OCI-LY1 (cell line): ENCODE measurements at regions not wholly inside any gene's neighbourhood (a gene's known extent, or its start where the extent isn't known, plus 50 kb on each side); places are given as distances from the start of the nearest gene placed in this dataset.

Experiments
- CTCF ChIP-seq: fragments of 200-600 bp; sonication (generic), shearing (Covaris generic); IDR thresholded peaks from 2 replicates; pipeline ENCODE4 v1.5.1; 2017; ENCODE audit warnings: mild to moderate bottlenecking, antibody characterized with exemption, low read length, moderate library complexity, mixed read lengths
- EZH2 ChIP-seq: fragments of 200-600 bp; sonication (generic), shearing (Covaris generic); IDR thresholded peaks from 2 replicates; pipeline ENCODE4 v1.8.0; 2017; ENCODE audit warnings: borderline replicate concordance, mixed run types, mild to moderate bottlenecking, antibody characterized with exemption, low read length, moderate library complexity, mixed read lengths

GRCh38 chr2:109701362-109701761 lies 87.2 kb downstream of the SOWAHC start:
- TF ChIP-seq CTCF (no peak), EZH2 (no peak)
